GM19395 (cell line): ENCODE measurements at regions not wholly inside any gene's neighbourhood (a gene's known extent, or its start where the extent isn't known, plus 50 kb on each side); places are given as distances from the start of the nearest gene placed in this dataset.
A peak's percentile ranks its signal among the peaks of the same experiment; 100 is the strongest.

Experiments
- ATAC-seq: cut with Tn5 transposase; IDR thresholded peaks from one replicate; pipeline ENCODE4 v1.9.1; 2021; ENCODE audit warnings: mild to moderate bottlenecking, moderate library complexity; ENCODE audit not compliant: unreplicated experiment

DNA sequence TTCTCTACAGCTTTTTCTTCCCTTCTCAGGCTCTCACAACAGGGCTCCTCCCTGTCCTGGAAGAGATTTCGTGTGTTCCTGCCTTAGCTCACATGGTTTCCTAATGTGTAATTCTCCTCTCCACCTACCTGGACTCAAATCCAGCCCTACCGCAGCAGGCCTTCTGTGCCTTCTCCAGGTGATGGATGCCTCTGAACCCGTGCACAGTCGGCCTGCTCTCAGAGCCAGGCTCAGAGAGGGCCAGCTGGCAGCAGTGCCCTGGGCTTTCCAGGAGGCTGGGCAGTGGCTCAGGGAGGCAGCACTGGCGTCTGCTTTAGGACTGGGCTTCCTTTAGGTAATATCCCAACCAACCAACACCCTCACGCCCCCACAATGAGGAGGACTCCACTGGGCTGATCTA is 123.2 kb upstream of the TMC3 start:
- no peak for ATAC-seq

DNA sequence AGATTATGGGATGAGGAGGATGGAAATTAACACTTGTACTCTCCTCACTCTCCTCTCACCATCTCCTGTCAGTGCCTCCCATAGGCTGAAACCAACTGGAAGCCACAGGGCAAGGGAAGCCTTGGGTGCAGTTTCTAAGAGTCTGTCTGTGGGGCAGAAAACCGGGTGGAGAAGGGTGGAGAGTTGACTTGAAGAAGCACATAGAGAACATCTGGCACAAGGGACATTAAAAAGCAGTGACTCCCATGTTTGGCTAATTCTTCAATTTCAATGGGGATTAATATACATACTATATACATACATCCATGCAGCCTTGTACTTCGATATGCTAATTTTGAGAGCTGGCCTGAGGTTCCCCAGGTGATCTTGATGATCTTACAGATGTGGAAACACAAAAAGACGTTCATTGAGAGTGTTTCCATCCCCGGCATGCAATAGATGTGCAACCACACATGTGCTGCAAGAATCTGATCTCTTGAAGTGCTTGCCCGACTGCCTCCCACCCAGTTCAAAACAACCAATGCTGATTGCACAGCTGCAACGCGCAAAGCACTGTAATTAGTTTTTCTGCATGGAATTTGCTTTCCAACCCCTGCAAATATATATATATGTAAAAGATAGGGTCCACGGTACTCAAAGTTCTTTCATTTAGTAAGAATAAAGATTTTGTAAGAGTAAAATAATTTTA is 121.9 kb upstream of the TMC3 start:
- no peak for ATAC-seq

DNA sequence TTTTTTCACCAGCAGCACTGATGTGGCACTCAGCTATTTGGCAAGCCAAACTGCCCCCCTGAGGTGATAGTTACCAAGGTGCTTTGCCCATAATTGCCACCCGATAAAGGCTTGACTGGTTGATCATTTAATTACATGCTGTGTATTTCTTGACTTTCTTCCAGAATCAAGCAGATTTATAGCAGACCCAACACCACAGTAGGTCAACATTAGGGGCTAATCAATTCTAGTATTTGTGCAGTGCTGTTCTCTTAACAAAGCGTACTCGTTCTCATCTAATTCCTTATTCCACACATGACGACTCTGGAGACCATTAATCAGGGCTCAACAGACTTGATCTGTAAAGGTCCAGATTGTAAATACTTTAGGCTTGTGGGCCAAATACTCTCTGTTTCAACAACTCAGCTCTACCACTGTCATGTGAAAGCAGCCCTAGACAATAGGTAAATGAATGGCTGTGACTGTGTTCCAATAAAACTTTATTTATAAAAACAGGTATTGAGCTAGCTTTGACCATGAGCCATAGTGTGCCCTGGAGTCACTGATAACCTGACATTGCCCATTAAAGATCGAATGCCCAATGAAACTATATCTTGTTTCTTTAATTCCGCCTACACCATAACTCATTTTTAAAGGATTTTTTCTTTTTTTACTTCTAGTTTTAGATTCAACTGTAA is 119.1 kb upstream of the TMC3 start:
- no peak for ATAC-seq

DNA sequence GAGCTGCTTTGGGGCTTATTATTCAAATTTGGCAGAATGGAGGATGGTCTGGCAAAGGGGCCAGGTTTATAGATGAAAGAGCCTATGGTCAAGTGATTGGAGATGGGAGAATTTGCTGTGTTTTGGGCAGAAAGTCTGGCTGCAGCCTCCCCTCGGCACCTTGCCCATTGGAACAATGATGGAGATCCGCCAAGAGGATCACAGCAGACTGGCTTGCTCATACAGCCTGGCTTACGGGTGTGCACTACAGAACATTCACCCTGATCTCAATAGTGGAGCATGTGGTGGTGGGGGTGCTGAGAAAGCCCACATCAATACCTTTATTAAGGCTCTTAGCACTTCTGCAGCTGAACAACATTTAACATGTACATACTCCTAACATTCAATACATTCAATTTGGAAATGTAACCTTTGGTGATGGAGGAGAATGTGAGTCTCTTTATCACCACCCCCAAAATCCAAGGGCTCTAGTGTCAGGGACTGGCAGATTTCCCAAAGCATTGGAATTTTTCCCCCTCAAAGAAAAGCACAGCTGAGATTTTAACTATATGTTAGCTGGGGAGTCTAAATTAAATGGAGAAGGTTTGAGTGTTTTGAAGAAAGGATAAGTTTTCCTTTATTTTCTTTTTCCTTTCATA is 118.4 kb upstream of the TMC3 start:
- ATAC-seq = no peak

DNA sequence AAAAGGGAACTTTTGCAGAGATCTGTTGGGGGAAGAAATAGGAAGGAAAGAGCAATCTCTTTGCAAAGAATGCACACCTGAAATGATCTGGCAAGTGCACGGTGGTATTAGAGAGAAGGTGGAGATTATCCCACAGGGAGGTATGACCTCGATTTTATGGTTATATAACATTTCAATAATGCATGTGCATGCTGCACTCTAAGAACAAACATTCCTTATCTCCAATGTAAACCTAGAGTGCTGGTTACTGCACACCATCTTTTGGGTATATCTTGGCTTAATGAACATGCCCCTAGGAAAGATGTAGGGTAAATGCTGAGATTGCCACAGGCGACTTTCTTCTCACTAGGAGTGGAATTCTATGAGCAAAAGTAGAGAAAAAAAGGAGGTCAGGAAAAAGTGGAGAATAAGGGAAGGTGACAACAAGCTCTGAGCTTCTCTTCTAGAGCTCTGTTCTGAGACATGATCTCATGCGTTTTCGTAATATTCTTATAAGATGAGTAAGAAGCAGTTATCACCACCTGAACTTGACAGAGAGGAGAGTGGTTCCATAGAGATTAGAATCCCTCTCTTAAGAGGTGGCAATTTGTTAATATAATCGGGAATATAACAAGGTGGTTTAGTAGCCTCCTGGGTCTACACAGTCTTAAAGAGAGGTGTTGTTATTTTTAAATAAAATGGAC is 117.5 kb upstream of the TMC3 start:
- no peak for ATAC-seq

DNA sequence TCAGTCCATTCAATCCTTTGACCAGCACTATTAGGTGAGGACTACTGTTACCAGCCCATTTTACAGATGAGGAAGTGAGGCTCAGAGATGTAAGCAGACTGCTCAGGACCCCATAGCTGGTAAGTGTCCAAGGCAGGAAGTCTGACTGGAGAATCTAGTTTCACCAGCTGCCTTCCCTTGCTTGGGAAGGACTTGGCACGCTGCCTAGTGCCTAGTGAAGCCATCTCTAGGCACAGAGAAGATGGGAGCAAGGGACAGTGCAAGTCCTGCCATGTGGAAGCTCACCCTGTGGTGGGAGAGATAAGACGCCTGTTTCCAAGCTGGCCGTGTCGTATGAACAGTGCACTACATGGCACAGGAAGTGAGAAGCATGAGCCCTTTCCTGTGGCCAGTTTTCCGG is 111.8 kb upstream of the TMC3 start:
- no peak for ATAC-seq

DNA sequence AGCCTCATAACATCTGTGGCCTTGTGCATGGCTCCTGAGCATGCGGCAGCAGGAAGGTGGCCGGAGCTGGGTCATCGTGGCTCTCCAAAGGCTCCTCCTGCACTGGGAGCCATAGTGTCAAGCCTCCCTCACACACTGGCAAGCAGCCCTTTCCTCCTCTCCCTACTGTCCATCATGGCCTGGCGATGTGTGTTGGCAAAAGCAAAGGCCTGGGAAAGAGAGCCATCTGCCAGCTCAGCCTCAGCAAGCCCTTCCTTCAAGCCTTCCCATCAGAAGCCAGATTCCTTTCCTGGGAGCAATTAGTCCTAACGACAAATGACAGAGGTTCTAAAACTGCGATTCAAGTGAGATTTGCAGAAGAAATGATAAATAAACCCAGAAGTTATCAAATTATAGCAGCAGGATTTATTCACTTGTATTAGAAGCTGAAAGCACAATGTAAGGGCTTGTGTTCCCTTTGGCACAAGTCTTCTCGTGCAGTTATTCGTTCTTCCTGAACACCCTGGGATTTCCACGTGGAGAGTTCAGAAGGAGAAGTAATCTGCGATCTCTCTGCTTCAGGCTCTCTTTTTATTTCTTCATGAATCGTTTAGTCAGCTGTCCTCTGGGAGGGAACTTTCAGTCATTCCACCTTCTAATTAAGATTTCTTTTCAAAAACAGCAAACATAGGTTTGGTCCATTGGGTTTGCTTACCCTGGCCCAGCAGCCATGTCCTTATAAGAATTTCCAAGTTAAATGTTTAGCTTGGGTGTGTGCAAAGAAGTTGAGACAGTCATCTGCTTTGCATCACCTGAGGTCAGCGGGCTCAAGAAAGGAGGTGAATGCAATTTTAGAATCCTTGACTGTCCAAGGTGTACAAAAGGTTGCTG is 110.3 kb upstream of the TMC3 start:
- ATAC-seq = no peak

DNA sequence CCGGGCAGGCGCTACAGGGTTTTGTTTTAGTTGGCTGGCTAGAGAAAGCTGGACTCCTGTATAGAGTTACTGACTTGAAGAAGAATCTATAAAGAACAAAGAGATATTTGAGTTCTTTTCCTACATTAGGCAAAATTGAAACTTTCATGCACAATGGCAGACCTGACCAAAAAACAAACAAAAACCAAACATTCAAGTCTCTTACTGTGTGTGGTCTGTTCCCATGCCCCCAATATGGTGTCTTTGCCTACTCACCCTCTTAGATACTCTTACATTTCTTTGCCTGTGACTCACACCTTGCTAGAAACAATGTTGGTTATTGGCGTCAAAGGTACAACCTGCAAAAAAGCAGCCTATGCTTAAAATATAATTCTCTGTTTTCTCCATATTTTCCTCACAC is 109.5 kb upstream of the TMC3 start:
- ATAC-seq = no peak

DNA sequence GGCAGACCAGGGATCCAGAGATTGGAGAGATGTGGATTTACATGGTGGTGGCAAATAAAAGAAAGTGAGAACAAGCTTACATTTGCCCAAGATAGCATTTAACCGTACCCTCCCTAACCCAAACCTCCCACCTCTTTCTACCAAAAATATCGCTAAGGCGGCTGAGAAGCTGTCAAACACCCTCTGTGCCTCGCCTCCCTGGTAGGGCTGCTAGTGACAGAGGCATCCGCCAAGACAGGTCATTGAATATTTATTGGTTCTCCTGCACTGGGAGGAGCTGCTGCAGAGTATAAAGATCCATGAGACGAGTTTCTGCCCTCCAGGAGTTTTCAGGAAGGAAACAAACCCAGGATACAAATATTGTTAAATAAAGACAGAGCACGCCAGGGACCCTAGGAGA is 107.3 kb upstream of the TMC3 start:
- ATAC-seq = no peak

DNA sequence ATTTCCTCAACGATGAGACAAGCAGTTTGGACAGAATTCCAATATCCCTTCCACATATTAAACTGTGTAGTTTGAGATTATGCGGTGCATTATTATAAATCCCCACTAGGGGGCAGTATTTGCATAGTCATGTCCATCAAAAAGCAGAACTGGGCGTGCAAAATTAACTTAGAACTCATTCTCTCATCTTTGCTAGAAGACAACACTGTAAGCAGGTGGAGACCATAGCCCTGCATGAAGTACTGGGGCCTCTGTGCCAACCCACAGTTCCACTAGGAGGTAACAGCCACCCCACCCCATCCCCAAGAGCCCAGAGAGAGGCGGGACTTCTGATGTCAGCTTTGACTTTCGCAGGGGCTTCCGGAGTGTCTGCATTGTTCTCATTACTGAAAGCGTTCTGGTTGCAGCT is 106.6 kb upstream of the TMC3 start:
- peak; percentile 86 for ATAC-seq

DNA sequence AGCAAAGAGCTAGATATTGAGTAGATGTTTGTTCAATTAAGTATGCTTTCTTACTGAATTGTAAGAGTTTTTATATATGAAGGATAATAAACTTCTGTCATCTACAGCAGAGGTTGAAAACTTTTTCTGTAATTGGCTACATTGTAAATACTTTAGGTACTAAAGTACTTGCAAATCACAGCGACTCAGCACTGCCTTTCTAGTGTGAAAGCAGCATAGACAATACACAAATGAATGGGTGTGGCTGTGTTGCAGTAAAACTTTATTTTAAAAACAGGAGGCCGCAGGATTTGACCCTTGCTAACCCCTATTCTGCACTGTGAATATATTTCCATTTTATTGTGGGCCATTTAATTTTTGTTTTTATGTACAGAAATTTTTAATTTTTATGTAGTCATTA is 104.3 kb upstream of the TMC3 start:
- no peak for ATAC-seq

DNA sequence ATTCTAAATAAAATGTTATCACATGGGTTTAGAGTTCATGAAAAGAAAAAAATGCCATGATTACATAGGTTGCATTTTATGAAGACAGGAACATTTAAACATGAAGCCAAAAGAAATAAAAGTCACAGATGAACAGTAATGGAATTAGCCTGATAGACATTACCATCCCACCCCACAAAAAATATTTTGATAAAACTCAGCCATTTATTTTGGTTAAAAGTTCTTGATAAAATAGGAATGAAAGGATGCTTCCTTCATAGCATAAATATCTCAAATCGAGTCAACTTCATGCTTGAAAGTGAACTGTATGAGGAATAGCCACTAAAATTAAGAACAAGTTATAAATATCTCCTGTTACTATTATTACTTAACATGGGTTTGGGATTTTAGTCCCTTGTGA is 101.9 kb upstream of the TMC3 start:
- ATAC-seq = no peak

DNA sequence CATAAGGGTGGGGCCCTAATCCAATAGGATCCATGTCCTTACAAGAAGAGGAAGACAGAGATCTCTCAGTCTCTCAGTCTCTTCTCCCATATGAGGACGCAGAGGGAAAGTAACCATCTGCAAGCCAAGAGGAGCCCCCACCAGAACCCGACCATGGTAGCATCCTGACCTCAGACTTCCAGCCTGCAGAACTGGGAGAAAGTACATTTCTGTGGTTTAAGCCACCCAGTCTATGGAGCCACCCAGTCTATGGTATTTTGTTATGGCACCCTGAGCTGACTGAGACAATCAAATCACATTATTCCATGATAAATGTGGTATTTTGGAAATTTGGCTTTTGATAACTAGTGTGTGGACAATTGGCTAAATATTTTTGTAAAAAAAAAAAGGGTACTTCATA is 101.5 kb upstream of the TMC3 start:
- ATAC-seq = no peak

DNA sequence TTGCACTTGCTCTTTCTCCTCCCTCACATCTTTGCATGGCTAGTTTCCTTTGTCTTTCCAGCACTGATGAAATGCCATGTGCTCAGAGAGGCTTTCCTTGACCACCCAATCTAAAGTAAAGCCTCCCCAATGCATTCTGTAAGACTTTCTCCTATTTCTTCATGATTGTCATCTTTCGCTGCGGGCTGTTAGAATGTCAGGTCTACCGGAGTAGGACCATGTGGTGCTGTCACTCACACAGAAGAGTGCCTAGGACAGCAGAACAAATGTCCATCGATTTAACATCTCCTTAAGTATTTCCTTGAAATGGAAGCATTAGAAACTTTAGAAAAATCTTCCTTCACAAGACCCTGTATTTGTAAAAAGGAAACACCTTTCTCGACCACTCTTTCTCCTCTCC is 99.9 kb upstream of the TMC3 start:
- no peak for ATAC-seq

DNA sequence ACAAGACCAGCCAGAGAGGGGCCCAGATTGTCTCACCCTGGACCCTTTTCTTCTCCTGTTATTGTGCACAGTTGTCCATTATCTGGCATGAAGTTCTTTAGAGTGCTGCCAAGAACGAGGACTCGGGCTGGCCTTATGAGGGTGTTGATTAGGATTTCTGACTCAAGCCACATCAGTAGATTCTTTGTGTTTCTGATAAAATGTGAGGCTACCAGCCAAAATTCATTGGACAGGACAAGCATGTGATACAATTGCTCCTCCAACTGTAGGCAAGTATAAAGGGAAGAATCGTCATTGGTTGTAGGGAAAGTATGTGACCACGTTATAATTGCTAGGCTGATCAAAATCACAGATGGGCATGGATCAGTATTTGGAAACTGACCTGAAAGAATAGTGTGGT is 99.2 kb upstream of the TMC3 start:
- ATAC-seq = no peak

DNA sequence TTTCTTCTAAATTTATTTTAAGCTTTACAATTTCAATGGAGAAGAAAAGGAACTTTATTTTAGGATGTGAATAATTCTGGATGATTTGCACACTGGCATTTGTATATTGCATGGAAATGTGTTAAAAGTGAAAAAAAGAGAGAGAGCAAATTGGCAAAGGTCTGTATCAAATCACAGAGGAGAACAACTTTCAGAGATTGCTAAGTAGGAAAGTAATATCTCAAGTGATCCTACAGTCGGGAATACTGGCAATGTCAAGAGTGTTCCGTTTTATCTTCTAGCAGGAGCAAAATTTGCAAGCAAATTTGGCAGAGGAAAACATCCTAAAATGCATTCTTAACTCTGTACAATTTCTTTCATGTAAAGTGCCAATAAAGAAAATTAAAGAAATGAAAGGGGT is 97.1 kb upstream of the TMC3 start:
- no peak for ATAC-seq

DNA sequence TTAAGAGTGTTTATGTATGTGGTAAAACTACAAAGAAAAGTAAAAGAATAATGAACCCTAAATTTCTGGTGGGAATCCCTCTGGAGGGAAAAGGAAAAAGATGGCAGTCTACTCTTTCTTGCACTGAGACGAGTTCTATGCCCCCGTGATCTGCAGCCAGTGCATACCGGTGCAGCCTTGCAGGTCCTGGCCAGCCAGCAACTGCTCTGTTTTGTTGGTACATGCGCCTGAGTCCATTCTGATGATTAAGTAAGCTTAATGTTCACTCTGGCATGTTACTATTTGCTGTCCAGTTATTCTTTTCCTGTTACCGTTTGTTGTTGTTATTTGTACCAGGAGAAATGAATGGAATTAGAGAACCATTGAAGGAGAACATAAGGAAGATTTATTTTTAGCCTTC is 95.1 kb upstream of the TMC3 start:
- ATAC-seq = no peak

DNA sequence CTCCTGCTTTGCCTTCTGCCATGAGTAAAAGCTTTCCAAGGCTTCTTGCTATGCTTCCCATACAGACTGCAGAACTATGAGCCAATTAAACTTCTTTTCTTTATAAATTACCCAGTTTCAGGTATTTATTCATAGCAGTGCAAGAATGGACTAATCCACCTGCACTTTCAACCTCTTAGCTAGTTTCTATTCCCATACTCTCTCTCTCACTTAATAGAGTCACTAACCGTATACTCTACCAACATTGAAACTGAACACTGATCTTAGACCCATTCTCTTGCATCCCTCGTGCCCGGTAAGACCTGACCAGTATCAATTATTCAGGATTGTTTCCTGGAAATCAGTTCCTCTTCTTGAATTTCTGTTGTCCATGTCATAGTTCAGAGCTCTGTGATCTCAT is 92.7 kb upstream of the TMC3 start:
- ATAC-seq = no peak

DNA sequence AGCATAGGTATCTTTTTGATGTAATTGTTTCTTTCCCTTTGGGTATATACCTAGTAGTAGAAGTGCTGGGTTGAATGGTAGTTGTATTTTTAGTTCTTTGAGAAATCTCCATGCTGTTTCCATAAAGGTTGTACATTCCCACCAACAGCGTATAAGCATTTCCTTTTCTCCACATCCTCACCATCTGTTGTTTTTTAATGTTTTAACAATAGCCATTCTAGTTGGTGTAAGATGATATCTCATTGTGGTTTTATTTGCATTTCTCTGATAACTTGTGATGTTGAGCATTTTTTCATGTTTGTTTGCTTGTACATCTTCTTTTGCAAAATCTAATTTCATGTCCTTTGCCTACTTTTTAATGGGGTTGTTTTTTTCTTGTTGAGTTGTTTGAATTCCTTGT is 80.0 kb upstream of the TMC3 start:
- ATAC-seq = no peak

DNA sequence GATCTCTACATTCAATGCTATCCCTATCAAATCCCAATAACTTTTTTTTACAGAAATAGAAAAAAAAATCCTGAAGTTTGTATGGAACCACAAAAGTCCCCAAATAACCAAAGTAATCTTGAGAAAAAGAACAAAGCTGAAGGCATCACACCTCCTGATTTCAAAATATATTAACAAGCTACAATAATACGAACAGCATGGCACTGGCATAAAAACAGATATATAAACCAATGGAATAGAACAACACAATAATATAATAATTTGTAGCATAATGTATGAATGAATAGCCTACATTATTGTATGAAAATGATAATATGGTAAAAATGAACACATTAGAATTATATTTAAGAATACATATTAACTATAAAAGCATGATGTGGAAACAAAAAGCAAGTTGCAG is 76.7 kb upstream of the TMC3 start:
- no peak for ATAC-seq
